ENCODE measurements at regions not wholly inside any gene's neighbourhood (a gene's known extent, or its start where the extent isn't known, plus 50 kb on each side); places are given as distances from the start of the nearest gene placed in this dataset.

- no peak overlapping the region for H3K4me3 ChIP-seq (ENCODE audit: low read length)
- no peaks in the 10 kb centered on the region for H3K9me3 ChIP-seq (ENCODE audit: low read depth, low read length)
- H3K27me3 ChIP-seq (ENCODE audit: insufficient read depth, low read length), result no peaks in the 10 kb centered on the region
- peaks cover 52% of the 10 kb centered on the region for H3K4me1 ChIP-seq (ENCODE audit: insufficient read depth, low read length)
Observed at GRCh38 chr6:11362564-11362963, 130.1 kb upstream of the NEDD9 start.

DNA sequence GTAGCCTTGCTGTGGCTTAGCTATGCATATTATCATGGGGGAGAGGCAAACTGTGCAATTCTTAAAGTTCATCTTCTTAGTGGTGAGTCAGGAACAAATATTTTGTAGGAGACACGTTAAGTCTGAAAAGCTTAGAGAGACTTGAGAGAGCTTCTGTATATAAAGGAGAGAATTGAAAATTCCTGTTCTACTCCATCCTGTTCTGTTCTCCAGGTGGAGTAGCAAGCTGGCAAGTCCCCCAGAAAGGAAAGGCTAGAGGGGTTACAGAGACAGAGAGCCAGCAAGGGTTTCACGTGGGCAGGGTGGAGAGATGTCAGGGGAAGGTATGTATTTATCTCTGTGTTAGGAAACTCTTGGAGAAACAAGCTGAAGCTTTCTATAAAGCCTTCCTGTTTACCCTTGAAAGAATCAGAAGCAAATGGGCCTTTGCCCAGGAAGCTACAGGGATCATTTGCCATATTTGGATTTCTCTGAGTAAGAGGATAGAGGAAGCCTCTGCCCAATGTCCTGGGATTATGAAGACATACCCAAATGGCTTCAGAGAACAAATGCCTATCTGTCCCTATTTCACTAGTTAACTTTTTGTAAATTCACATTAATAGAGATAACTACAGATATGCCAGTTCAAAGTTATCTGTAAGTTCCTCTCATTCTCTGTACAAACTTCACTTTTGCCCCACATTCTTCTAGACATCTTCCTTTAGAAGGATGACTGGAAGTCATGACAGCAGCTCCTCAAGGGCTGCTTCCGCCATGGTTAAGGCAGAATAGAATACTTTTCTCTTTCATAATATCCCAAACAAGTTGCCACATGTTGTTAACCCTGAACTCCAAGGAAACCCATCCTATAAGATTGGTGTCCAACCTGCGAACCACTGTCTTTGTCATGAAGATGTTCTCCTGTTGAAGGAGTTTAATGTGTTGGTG is 126.7 kb upstream of the NEDD9 start:
- no peaks in the 10 kb centered on the region for H3K9me3 ChIP-seq (ENCODE audit: low read depth, low read length)
- no peak overlapping the region for H3K4me3 ChIP-seq (ENCODE audit: low read length)
- H3K27me3 ChIP-seq (ENCODE audit: insufficient read depth, low read length), result no peaks in the 10 kb centered on the region
- H3K4me1 ChIP-seq (ENCODE audit: insufficient read depth, low read length), result peaks cover 51% of the 10 kb centered on the region

GRCh38 chr6:11357285-11357684 is 124.8 kb upstream of the NEDD9 start:
- H3K4me3 ChIP-seq (ENCODE audit: low read length), result no peak overlapping the region

DNA sequence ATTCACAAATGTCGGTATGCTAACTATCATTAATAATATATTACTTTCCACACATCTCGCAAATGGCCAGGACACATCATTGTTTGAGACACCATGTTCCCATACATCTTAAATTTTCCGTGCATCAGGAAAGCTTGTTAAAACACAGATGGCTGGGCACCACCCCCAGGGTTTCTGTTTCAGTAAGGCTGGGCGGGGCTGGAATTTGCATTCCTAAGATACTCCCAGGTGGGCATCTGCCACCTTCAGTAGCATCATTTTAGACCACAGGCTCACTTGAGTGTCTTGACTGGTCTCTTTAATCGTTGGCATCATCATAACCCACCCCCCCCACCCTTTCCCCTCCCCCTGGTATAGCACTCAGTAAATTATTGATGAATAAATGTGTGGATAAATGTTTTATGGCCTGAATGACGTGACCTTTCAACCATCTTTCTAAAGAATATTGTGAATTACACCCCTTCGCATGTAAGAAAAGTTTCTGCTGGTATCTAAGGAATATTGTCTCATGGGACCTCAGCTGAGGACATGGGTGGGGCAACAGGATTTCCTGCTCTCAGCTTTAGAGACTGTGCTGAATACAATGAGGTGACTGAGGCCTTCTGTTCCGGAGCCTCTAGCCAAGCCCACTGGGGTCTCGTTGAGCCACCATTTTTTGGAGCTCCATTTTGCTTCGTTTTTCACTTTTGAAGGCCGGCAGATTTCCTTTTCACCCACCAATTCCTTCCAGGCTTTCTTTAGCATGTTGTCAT is 124.1 kb upstream of the NEDD9 start:
- Histone ChIP-seq H3K27me3 (ENCODE audit: insufficient read depth, low read length) (no peaks in the 10 kb centered on the region), H3K4me1 (ENCODE audit: insufficient read depth, low read length) (peaks cover 76% of the 10 kb centered on the region), H3K4me3 (ENCODE audit: low read length) (no peak overlapping the region), H3K9me3 (ENCODE audit: low read depth, low read length) (no peaks in the 10 kb centered on the region)

More at GRCh38 chr6:11357285-11357684, 124.8 kb upstream of the NEDD9 start:
- H3K4me1 ChIP-seq (ENCODE audit: insufficient read depth, low read length), result peaks cover 68% of the 10 kb centered on the region
- no peaks in the 10 kb centered on the region for H3K27me3 ChIP-seq (ENCODE audit: insufficient read depth, low read length)
- H3K9me3 ChIP-seq (ENCODE audit: low read depth, low read length), result no peaks in the 10 kb centered on the region

DNA sequence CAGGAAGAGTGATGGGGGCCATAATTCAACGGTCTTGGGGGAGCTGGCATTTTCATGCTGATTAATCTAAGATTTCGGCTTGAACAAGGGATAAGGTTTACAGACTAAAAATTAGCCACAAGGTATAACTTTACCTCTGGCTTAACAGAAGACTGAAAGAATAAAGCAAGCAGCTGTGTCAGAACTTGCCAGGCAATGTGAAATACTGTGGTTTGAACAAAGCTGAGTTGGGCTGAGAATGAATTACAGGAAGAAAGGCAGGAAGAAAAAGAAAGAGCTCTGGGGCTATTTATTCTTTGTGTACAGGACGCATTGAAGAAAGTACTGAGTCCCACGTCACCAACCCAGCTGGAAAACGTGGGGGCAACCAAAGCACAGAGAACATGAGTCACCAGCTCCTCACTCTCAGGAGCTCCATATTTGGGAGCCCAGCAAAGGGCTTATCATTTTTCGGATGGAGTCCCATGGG is 121.5 kb upstream of the NEDD9 start:
- Histone ChIP-seq H3K4me3 (ENCODE audit: low read length) (no peak overlapping the region), H3K4me1 (ENCODE audit: insufficient read depth, low read length) (peaks cover 95% of the 10 kb centered on the region), H3K9me3 (ENCODE audit: low read depth, low read length) (no peaks in the 10 kb centered on the region), H3K27me3 (ENCODE audit: insufficient read depth, low read length) (no peaks in the 10 kb centered on the region)

GRCh38 chr6:11350294-11350693 is 117.8 kb upstream of the NEDD9 start:
- H3K4me3 ChIP-seq (ENCODE audit: low read length), result no peak overlapping the region

GRCh38 chr6:11349880-11350279 is 117.4 kb upstream of the NEDD9 start:
- H3K27me3 ChIP-seq (ENCODE audit: insufficient read depth, low read length), result no peaks in the 10 kb centered on the region
- no peaks in the 10 kb centered on the region for H3K9me3 ChIP-seq (ENCODE audit: low read depth, low read length)
- H3K4me1 ChIP-seq (ENCODE audit: insufficient read depth, low read length), result peaks cover 81% of the 10 kb centered on the region
- H3K4me3 ChIP-seq (ENCODE audit: low read length), result no peak overlapping the region

More at GRCh38 chr6:11350294-11350693, 117.8 kb upstream of the NEDD9 start:
- H3K4me1 ChIP-seq (ENCODE audit: insufficient read depth, low read length), result peaks cover 79% of the 10 kb centered on the region
- H3K9me3 ChIP-seq (ENCODE audit: low read depth, low read length), result no peaks in the 10 kb centered on the region
- H3K27me3 ChIP-seq (ENCODE audit: insufficient read depth, low read length), result no peaks in the 10 kb centered on the region

GRCh38 chr6:11346516-11346915 is 114.0 kb upstream of the NEDD9 start:
- no peaks in the 10 kb centered on the region for H3K27me3 ChIP-seq (ENCODE audit: insufficient read depth, low read length)
- H3K9me3 ChIP-seq (ENCODE audit: low read depth, low read length), result no peaks in the 10 kb centered on the region
- peaks cover 74% of the 10 kb centered on the region for H3K4me1 ChIP-seq (ENCODE audit: insufficient read depth, low read length)
- no peak overlapping the region for H3K4me3 ChIP-seq (ENCODE audit: low read length)

GRCh38 chr6:11345536-11345935 is 113.1 kb upstream of the NEDD9 start:
- Histone ChIP-seq H3K9me3 (ENCODE audit: low read depth, low read length) (no peaks in the 10 kb centered on the region), H3K27me3 (ENCODE audit: insufficient read depth, low read length) (no peaks in the 10 kb centered on the region), H3K4me3 (ENCODE audit: low read length) (no peak overlapping the region), H3K4me1 (ENCODE audit: insufficient read depth, low read length) (peaks cover 74% of the 10 kb centered on the region)

DNA sequence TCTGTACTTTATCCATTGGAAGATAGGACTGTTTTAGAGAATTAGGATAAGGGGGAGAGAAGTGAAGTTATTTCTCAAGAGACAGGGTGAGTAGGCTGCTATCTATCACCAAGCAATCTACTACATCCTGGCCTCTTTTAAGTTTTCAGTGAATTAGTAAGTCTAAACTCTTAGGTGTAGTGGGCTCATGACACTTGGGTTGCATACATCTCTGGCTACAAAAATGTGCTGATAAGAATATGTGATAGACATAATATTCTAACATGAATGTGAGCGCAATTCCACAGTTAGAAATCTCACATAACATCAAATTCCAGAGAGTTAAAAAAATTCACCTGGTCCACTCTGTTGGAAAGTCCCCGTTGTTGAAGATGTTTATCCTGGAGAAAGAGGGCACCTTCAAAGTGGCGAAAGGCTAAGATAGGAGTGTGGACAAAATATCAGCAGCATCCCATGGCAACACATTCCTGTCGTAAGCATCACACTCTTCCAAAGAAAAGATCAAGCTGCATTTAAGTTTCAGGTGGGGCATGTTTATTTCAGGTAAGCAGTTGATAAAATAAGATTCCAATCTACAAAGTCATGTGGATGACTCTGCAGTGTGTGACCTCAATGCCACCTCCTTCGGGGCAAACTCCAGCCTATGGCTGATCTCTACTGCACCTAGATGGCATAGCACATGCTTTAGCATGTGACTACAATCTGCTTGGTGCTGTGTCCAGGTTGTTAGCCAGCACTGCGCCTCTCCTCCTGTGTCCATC is 111.7 kb upstream of the NEDD9 start:
- H3K4me3 ChIP-seq (ENCODE audit: low read length), result no peak overlapping the region
- H3K27me3 ChIP-seq (ENCODE audit: insufficient read depth, low read length), result no peaks in the 10 kb centered on the region
- H3K4me1 ChIP-seq (ENCODE audit: insufficient read depth, low read length), result peaks cover 62% of the 10 kb centered on the region
- H3K9me3 ChIP-seq (ENCODE audit: low read depth, low read length), result no peaks in the 10 kb centered on the region

DNA sequence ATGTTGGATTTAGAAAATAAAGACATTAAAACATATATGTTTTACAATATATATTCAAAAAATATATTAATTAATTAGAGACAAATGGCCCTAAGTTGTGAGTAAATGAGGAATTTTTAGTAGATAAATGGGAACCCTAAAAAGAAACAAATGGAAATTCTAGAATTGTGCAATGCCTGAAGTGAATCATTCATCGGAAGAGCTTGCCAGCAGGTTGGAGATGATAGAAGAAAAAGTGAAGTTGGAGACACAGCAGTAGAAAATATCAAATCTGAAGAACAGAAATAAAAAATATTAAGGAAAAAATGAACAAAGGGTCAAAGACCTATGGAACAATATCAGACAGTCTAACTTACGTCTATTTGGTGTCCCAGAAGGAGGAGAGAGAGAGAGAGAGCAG is 109.4 kb upstream of the NEDD9 start:
- Histone ChIP-seq H3K9me3 (ENCODE audit: low read depth, low read length) (no peaks in the 10 kb centered on the region), H3K27me3 (ENCODE audit: insufficient read depth, low read length) (no peaks in the 10 kb centered on the region), H3K4me3 (ENCODE audit: low read length) (no peak overlapping the region), H3K4me1 (ENCODE audit: insufficient read depth, low read length) (peaks cover 50% of the 10 kb centered on the region)

GRCh38 chr6:11341303-11341702 is 108.8 kb upstream of the NEDD9 start:
- Histone ChIP-seq H3K9me3 (ENCODE audit: low read depth, low read length) (no peaks in the 10 kb centered on the region), H3K4me3 (ENCODE audit: low read length) (no peak overlapping the region), H3K4me1 (ENCODE audit: insufficient read depth, low read length) (peaks cover 44% of the 10 kb centered on the region), H3K27me3 (ENCODE audit: insufficient read depth, low read length) (no peaks in the 10 kb centered on the region)

DNA sequence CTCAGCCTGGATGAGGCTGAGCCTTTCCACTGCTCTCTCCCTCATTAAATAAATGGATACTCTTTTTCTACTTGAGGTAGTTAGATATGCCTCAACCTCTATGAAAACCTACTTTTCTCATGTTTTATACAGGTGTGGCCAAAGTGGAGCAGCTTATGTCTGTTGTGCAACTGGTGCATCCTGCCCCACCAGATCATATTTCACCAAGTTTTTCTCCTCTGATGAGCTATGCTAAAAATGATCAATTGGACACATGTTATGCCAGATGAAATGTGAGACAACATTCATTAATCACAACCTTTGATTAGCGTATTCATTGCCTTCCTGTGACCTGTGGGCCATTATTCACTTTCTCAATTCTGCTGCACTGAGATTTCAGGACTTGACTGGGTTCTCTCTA is 106.9 kb upstream of the NEDD9 start:
- Histone ChIP-seq H3K27me3 (ENCODE audit: insufficient read depth, low read length) (no peaks in the 10 kb centered on the region), H3K4me1 (ENCODE audit: insufficient read depth, low read length) (peaks cover 31% of the 10 kb centered on the region), H3K9me3 (ENCODE audit: low read depth, low read length) (no peaks in the 10 kb centered on the region), H3K4me3 (ENCODE audit: low read length) (no peak overlapping the region)

GRCh38 chr6:11337306-11337705 is 104.8 kb upstream of the NEDD9 start:
- H3K9me3 ChIP-seq (ENCODE audit: low read depth, low read length), result no peaks in the 10 kb centered on the region
- no peak overlapping the region for H3K4me3 ChIP-seq (ENCODE audit: low read length)
- H3K27me3 ChIP-seq (ENCODE audit: insufficient read depth, low read length), result no peaks in the 10 kb centered on the region
- H3K4me1 ChIP-seq (ENCODE audit: insufficient read depth, low read length), result peaks cover 28% of the 10 kb centered on the region

DNA sequence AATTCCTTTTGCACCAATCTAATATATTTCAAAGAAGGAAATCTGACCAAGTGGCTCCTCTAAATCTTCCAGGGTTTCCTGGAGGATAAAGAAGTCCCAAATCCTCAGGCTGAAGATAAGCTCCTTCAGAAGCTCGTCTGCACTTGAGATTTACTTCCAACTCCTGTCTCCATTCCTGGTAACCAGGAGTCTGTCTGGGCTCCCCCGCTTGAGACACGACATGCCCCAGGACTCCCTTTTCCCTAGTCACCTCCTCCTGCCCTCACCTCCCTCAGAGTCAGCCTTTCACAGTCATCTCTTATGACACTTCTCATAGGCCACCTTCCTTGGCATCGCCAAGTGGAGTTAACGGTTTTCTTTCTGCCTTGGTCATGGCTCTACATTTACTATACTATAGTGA is 103.4 kb upstream of the NEDD9 start:
- Histone ChIP-seq H3K27me3 (ENCODE audit: insufficient read depth, low read length) (no peaks in the 10 kb centered on the region), H3K9me3 (ENCODE audit: low read depth, low read length) (no peaks in the 10 kb centered on the region), H3K4me1 (ENCODE audit: insufficient read depth, low read length) (peaks cover 29% of the 10 kb centered on the region), H3K4me3 (ENCODE audit: low read length) (no peak overlapping the region)
